Erythroblast (primary cell): ENCODE measurements at regions not wholly inside any gene's neighbourhood (a gene's known extent, or its start where the extent isn't known, plus 50 kb on each side); places are given as distances from the start of the nearest gene placed in this dataset.
"Not testable (repeated sequence)": the region's sequence is repeated elsewhere in the genome, so short reads cannot be mapped to it uniquely, and the experiment has no call there.

Experiments used
- DNase-seq, 2 experiments: peaks; one replicate each; lab custom pipeline; 2025; lab: John Stamatoyannopoulos, UW
- GATA1 ChIP-seq: IDR thresholded peaks from 2 replicates; pipeline ENCODE4 v1.6.1; 2011; ENCODE audit warnings: low read depth, mild to moderate bottlenecking, control low read depth, low read length, moderate library complexity
- POLR2A ChIP-seq: IDR thresholded peaks from 2 replicates; pipeline ENCODE4 v1.6.1; 2011; ENCODE audit warnings: mild to moderate bottlenecking, low read length

DNA sequence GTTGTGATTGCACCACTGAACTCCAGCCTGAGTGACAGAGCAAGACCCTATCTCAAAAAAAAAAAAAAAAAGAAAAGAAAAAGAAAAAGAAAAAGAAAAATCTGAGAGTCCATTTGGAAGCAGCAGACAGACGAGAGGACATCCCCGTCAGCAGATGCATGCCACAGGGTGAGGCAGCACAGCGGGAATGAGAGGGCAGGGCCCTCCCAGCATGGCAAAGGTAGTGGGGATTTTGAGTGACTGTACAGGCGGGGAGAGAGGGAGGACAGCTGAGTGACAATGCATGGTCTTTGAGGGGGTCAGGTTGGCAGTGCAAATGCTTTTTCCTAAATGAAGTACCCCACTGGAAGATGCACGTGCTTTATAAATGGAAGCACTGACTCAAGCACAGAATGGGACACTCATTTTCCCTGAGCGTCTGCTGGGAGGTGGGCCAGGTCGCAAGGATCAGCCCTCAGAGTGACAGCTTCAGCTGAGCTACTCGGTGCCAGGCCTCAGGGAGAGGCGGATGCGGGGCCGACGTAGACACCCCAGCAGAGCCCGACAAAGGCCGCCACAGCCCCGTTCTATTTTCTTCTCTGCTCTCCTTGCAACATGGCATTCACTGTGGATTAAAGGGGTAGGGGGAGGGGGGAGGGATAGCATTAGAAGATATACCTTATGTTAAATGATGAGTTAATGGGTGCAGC, 113.5 kb downstream of the SHANK2 start:
- TF ChIP-seq GATA1 (no peak), POLR2A (no peak)
- DNase-seq: no peak

DNA sequence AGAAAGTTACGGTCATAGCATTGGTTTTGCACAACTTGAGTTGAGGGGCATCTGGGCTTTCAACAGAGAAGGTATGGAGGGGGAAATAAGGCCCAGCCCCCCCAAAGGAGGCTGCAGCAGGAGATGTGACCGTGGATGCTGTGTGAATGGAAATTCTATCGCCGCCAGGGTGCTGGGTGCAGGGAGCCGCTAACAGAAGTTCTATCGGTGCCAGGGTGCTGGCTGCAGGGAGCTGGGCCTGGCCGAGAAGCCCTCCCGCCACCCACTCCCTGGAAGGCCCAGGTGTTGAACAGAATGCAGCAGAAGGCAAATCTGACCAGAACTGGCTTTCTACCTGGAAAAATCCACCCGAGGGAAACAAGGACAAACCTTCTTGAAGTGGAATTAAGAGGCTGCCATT, 115.0 kb downstream of the SHANK2 start:
- TF ChIP-seq POLR2A (no peak), GATA1 (no peak)
- no peak for DNase-seq

DNA sequence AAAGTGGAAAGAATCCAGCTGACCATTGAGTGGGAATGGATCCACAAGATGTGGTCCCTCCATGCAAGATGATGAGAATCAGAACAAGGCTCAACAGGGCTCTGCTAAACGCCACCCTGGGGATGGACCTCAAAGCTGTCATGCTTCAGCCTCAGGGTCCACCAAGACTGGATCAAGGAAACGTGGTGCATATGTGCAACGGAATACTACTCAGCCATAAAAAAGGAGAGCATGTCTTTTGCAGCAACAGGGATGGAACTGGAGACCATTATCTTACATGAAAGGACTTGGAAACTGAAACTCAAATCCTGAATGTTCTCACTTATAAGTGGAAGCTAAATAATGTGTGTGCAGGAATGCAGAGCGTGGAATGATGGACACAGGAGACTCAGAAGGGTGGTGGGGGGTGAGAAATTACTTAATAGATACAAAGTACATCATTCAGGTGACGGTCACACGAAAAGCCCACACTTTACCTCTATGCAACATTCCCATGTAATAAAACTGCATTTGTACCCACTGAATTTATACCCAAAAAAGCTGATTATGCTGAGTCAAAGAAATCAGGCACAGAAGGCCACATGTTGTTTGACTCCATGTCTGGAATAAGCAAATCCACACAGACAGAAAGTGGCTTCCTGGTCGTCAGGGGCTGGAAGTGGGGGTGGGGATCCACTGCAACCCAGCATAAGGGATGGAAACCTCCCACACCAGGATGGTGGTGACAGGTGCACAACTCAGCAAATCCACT, 116.1 kb downstream of the SHANK2 start:
- DNase-seq: no peak

DNA sequence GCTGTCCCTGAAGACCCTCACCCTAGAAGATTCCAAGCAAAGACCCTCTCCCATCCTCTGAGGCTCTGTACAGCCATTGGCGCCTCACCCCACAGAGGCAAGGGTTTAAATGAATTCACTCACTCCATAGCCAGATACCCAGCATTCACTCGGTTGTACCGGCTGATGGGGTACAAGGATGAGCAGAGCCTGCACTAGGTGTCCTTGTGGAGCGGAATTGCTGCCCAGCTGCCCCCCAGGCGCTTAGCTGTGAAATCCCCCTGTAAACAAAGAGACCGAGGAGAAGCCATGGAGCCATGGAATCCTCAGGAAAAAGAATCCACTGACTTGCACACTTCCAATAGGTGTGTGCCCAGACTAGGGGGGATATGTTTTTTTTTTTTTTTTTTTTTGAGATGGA, 117.3 kb downstream of the SHANK2 start:
- TF ChIP-seq GATA1 (no peak), POLR2A (no peak)
- no peak for DNase-seq

More for the DNA sequence above, 116.1 kb downstream of the SHANK2 start:
- TF ChIP-seq POLR2A (no peak), GATA1 (no peak)

DNA sequence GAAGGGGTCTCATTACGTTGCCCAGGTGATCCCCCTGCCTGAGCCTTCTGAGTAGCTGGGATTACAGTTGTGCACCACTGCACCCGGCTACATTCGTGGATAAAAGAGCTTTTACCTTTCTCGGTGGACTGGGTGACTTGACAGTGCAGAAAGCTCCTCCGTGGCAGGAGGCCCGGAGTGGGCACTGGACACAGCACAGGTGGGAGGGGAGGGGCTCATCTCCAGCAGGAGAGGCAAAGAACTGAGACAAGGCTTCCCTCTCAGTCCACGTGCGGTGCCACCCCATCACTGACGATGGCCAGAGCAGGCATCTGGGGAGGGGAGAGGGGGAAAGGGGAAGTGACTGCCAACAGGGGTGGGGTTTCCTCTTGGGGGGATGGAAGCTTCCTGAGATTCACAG, 118.4 kb downstream of the SHANK2 start:
- TF ChIP-seq POLR2A (no peak), GATA1 (no peak)
- no peak for DNase-seq

DNA sequence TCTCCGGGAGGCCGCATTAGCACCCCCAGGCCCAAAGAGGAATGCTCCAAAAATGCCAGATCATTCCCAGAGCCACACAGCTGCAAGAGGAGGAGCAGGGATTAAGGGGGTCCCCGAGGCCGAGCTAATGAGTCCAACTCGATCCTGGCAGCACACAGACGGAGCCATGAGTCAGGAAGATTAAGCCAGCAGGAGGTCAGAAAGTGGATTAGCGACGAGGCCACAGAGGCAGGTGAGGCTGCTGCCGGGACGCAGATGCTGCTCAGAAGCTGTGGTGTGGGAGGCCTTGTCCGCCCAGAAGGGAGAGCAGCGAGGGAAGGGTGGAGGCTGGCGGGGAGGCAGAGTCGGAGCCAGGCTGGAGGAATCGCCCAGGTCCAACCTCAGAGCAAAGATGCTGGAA, 120.5 kb downstream of the SHANK2 start:
- TF ChIP-seq POLR2A: no peak
- no peak for DNase-seq

DNA sequence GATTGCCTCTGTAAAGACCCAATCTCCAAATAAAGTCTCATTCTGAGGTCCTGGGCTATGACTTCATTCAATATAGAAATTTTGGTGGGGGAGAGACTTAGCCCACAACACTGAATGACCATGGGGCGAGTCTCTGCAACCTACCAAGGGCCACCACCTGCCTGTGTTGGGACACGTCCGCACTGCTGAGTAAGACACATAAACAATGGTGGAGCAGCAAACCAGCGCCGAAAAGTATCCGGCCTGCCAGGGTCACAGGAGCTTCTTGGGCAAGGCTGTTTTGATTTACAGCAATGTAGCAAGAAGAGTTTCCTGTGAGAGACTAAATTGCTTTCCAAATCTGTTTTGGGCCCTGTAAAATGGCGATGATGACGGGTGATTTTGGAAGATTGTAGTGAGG, 122.3 kb downstream of the SHANK2 start:
- TF ChIP-seq POLR2A (no peak), GATA1 (no peak)
- no peak for DNase-seq

DNA sequence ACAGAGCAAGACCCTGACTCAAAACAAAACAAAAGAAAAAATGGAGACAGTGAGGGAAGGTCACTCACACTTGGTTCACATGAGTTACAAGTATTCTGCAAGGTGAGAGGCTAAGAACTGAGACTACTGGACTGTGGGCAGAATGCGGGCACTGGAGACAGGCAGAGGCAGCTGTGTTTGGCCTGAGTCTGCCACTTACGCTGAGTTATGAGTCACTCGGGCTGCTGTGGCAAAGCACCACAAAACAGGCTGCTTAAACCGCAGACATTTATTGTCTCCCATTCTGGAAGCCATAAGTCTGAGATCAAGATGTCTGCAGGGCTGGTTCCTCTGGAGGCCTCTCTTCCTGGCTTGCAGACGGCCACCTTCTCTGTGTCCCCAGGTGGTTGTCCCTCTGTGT, 122.8 kb downstream of the SHANK2 start:
- TF ChIP-seq POLR2A: no peak
- TF ChIP-seq GATA1: no peak
- DNase-seq: no peak

DNA sequence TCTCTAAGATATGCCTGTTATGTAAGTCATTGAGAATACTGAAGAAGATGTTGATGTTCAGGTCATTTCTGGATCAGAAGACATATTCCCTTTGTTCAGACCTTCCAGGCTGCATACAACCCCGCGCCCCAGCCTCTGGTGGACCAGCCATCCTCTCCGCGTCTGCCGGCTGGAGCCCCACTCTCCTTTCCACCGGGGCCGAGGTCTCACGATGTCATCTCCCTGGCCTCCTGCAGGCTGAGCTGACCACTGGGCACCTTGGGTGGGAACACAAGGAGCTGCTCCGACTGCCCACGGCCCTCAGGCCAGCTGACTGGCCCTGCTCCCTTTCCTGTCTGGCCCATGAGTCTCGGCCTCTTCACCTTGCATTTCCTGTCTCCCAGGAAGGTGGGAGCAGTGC, 124.6 kb downstream of the SHANK2 start:
- TF ChIP-seq POLR2A: no peak
- no peak for TF ChIP-seq GATA1
- no peak for DNase-seq

DNA sequence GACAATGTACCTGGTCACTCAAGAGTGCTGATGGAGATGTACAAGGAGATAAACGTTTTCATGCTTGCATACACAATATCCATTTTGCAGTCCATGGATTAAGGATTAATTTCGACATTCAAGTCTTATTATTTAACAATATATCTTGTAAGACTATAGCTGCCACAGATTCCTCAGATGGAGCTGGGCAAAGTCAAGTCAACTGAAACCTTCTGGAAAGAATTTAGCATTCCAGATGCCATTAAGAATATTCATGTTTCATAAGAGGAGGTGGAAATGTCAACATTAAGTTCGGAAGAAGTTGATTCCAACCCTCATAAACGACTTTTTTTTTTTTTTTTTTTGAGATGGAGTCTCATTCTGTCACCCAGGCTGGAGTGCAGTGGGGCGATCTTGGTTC, 126.0 kb downstream of the SHANK2 start:
- DNase-seq: not testable (repeated sequence)

DNA sequence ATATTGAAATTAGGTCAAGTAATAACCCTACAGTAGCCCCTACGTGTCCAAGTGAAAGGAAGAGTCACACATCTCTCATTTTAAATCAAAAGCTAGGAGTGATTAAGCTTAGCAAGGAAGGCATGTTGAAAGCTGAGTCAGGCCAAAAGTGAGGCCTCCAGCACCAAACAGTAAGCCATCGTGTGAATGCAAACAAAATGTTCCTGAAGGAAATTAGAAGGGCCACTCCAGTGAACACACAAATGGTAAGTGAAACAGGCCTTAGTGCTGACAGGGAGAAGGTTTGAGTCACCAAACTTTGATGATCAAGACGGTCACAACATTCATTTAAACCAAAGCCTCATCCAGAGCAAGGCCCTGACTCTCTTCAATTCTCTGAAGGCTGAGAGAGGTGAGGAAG, 127.2 kb downstream of the SHANK2 start:
- TF ChIP-seq GATA1 (no peak), POLR2A (no peak)
- no peak for DNase-seq

DNA sequence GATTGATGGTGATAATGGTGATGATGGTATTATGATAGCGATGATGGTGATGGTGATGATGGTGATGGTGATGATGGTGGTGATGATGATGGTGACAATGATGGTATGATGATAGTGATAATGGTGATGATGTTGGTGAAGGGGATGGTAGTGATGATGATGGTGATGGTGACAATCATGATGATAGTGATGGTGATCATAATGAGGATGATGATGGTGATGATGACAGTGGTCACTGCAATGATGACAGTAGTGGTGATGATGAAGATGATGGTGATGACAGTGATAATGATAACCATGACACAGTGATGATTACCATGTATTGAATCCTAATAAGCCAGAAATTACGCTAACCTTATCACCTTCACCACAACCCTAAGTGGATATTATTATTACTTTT, 128.2 kb downstream of the SHANK2 start:
- TF ChIP-seq GATA1 (no peak), POLR2A (no peak)
- DNase-seq: no peak

DNA sequence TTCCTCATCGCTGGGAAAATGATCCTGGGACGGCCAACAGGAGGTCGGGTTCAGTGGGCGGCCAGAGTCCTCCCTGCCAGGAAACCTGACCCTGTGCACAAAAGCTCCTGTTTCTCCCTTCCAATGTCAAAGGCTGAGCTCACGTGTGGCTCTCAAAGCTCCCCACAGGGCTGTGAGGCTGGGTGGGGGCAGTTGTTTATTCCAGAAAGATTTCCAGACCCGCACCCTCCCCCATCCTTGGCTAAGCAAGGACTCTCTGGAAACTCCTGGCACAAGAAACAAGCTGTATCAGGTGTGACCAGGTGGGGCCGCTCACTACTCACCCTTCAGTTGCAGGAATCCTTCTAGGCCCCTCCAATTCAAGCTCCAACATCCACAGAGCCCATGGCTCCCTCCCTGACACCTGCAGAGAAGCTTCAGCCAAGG, 131.9 kb downstream of the SHANK2 start:
- TF ChIP-seq POLR2A (no peak), GATA1 (no peak)
- DNase-seq: no peak

DNA sequence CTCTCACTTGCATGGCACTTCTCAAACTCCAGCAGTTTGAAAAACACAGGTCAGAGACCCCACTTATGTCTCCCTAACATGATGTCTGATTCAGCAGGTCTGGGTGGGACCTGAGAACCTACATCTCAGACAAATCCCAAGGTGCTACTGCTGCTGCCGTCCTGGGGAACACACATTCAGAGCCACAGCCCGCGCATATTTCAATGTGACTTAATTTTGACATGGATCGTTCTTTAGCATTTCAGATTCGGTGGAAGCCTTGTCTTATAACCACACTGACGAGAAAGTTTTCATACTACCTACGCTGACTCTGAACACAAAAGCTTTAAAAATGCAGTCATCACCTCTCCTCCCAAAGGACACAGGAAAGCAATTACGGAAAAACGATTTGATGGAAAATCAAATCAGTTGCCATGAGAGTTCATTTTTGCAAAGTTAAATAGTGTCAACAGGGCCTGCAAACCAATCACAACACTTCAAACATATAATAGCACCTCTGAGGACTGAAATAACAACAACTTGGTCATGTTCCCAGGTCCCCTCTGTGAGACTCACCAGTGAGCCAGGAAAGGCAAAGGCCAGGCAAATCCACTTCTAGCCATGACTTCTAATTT, 132.6 kb downstream of the SHANK2 start:
- DNase-seq: no peak
- TF ChIP-seq POLR2A (no peak), GATA1 (no peak)

DNA sequence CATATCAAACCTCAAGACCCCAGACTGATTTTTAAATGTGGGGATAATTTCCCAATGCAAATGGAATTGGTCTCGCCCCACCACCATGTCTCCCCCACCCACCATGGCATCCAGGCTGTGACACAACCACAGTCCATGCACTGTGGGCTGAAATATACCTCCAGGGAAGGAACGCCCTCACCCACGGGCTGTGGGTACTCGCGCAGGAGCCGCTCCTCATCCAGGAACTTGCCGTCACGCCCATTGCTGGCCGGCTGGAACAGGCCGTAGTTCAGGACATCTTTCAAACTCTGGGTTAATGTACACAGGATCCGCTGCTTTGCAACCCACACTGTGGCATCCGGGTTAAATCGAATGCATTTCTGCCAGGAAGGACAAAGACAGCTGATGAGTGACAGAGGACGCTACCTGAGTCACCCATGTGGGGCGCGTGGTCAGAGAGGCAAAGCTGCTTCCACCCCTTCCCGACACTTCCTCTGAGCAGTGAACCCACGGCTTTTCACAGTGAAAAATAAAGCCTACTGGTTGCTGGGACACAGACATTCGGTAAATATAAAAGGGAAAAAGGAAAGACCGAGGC, 133.6 kb downstream of the SHANK2 start:
- DNase-seq: no peak
- TF ChIP-seq POLR2A (no peak), GATA1 (no peak)
